Stimulated activated effector memory CD8-positive, alpha-beta T cell treated with anti-CD3 and anti-CD28 coated beads, Interleukin-12 subunit alpha, Interleukin-12 subunit beta, amount 100 ng/mL, for 72 hours (primary cell): ENCODE measurements at regions not wholly inside any gene's neighbourhood (a gene's known extent, or its start where the extent isn't known, plus 50 kb on each side); places are given as distances from the start of the nearest gene placed in this dataset.
A peak's percentile ranks its signal among the peaks of the same experiment; 100 is the strongest.

ENCODE experiments used
- ATAC-seq: fragments of 150-1000 bp; cut with Tn5 transposase; 2 replicates; pipeline ENCODE4 v1.10.0; 2021
- DNase-seq, 2 donors: peaks; one replicate each; pipeline ENCODE4 v3.0.0; 2021 to 2022; ENCODE audit warnings: low spot score in 2 of 2
- H3K27ac Mint-ChIP-seq: one replicate; pipeline ENCODE4 v1.8.0; 2022; ENCODE audit warnings: mild to moderate bottlenecking, mixed read lengths
- H3K36me3 Mint-ChIP-seq: one replicate; pipeline ENCODE4 v1.8.0; 2022; ENCODE audit warnings: mild to moderate bottlenecking, mixed read lengths
- H3K4me1 Mint-ChIP-seq: one replicate; pipeline ENCODE4 v1.8.0; 2022; ENCODE audit warnings: mixed read lengths
- H3K4me3 Mint-ChIP-seq: one replicate; pipeline ENCODE4 v1.8.0; 2022; ENCODE audit warnings: mild to moderate bottlenecking, mixed read lengths
- H3K9me3 Mint-ChIP-seq: one replicate; pipeline ENCODE4 v1.8.0; 2022; ENCODE audit warnings: mixed read lengths

GRCh38 chr15:58235961-58236360 lies 97.8 kb downstream of the AQP9 start:
- H3K36me3 Mint-ChIP-seq, result no peaks in the 10 kb centered on the region
- no peak for DNase-seq
- no peak overlapping the region for H3K27ac Mint-ChIP-seq
- no peak overlapping the region for H3K4me3 Mint-ChIP-seq
- H3K9me3 Mint-ChIP-seq, result no peaks in the 10 kb centered on the region
- no peaks in the 10 kb centered on the region for H3K4me1 Mint-ChIP-seq
- ATAC-seq, result no peak

- Mint-ChIP-seq H3K36me3 (no peaks in the 10 kb centered on the region), H3K4me1 (no peaks in the 10 kb centered on the region), H3K9me3 (no peaks in the 10 kb centered on the region), H3K27ac (no peak overlapping the region), H3K4me3 (no peak overlapping the region)
- ATAC-seq, result no peak
- DNase-seq, result no peak
These were observed 102.2 kb downstream of the AQP9 start for GRCh38 chr15:58240191-58240932.

GRCh38 chr15:58241872-58242271 lies 103.7 kb downstream of the AQP9 start:
- DNase-seq (no peak), ATAC-seq (no peak)
- Mint-ChIP-seq H3K4me1 (no peaks in the 10 kb centered on the region), H3K27ac (no peak overlapping the region), H3K4me3 (no peak overlapping the region), H3K9me3 (no peaks in the 10 kb centered on the region), H3K36me3 (no peaks in the 10 kb centered on the region)

GRCh38 chr15:58243070-58243469 lies 104.9 kb downstream of the AQP9 start:
- Mint-ChIP-seq H3K4me3 (no peak overlapping the region), H3K4me1 (no peaks in the 10 kb centered on the region), H3K9me3 (no peaks in the 10 kb centered on the region), H3K36me3 (no peaks in the 10 kb centered on the region), H3K27ac (no peak overlapping the region)
- no peak for DNase-seq
- no peak for ATAC-seq

GRCh38 chr15:58244536-58244935 lies 106.4 kb downstream of the AQP9 start:
- Mint-ChIP-seq H3K9me3 (no peaks in the 10 kb centered on the region), H3K36me3 (no peaks in the 10 kb centered on the region), H3K27ac (no peak overlapping the region), H3K4me1 (peaks cover 1% of the 10 kb centered on the region), H3K4me3 (no peak overlapping the region)
- ATAC-seq (no peak), DNase-seq (no peak)

GRCh38 chr15:58246041-58246440 lies 107.9 kb downstream of the AQP9 start:
- ATAC-seq, result no peak
- peaks cover 7% of the 10 kb centered on the region for H3K4me1 Mint-ChIP-seq
- DNase-seq, result no peak
- no peak overlapping the region for H3K27ac Mint-ChIP-seq
- no peaks in the 10 kb centered on the region for H3K36me3 Mint-ChIP-seq
- H3K4me3 Mint-ChIP-seq, result no peak overlapping the region
- no peaks in the 10 kb centered on the region for H3K9me3 Mint-ChIP-seq

GRCh38 chr15:58247855-58248842 lies 110.0 kb downstream of the AQP9 start:
- H3K4me1 Mint-ChIP-seq, result peaks cover 7% of the 10 kb centered on the region
- no peak for DNase-seq
- H3K36me3 Mint-ChIP-seq, result no peaks in the 10 kb centered on the region
- no peak overlapping the region for H3K4me3 Mint-ChIP-seq
- H3K27ac Mint-ChIP-seq, result no peak overlapping the region
- no peak for ATAC-seq
- H3K9me3 Mint-ChIP-seq, result no peaks in the 10 kb centered on the region

- DNase-seq, result no peak
- ATAC-seq, result peak; percentile 32
- Mint-ChIP-seq H3K9me3 (no peaks in the 10 kb centered on the region), H3K36me3 (no peaks in the 10 kb centered on the region), H3K27ac (no peak overlapping the region), H3K4me1 (peaks cover 7% of the 10 kb centered on the region), H3K4me3 (peak overlapping the region; percentile 7)
These were observed 111.6 kb downstream of the AQP9 start for GRCh38 chr15:58249646-58250312.

GRCh38 chr15:58252586-58253323 lies 114.6 kb downstream of the AQP9 start:
- no peak for DNase-seq
- no peak overlapping the region for H3K27ac Mint-ChIP-seq
- H3K36me3 Mint-ChIP-seq, result no peaks in the 10 kb centered on the region
- H3K9me3 Mint-ChIP-seq, result no peaks in the 10 kb centered on the region
- ATAC-seq, result peak; percentile 13
- H3K4me3 Mint-ChIP-seq, result no peak overlapping the region
- H3K4me1 Mint-ChIP-seq, result peaks cover 7% of the 10 kb centered on the region

GRCh38 chr15:58257776-58258325 lies 119.7 kb downstream of the AQP9 start:
- Mint-ChIP-seq H3K4me3 (no peak overlapping the region), H3K27ac (no peak overlapping the region), H3K4me1 (no peaks in the 10 kb centered on the region), H3K9me3 (no peaks in the 10 kb centered on the region), H3K36me3 (no peaks in the 10 kb centered on the region)
- DNase-seq (no peak), ATAC-seq (no peak)

GRCh38 chr15:58258501-58259292 lies 120.5 kb downstream of the AQP9 start:
- Mint-ChIP-seq H3K36me3 (no peaks in the 10 kb centered on the region), H3K27ac (no peak overlapping the region), H3K9me3 (no peaks in the 10 kb centered on the region), H3K4me3 (no peak overlapping the region), H3K4me1 (no peaks in the 10 kb centered on the region)
- ATAC-seq (no peak), DNase-seq (no peak)

GRCh38 chr15:58260205-58260724 lies 122.1 kb downstream of the AQP9 start:
- no peaks in the 10 kb centered on the region for H3K36me3 Mint-ChIP-seq
- no peak overlapping the region for H3K27ac Mint-ChIP-seq
- no peak overlapping the region for H3K4me3 Mint-ChIP-seq
- no peak for ATAC-seq
- DNase-seq, result no peak
- no peaks in the 10 kb centered on the region for H3K9me3 Mint-ChIP-seq
- no peaks in the 10 kb centered on the region for H3K4me1 Mint-ChIP-seq

- Mint-ChIP-seq H3K9me3 (no peaks in the 10 kb centered on the region), H3K27ac (no peak overlapping the region), H3K4me3 (no peak overlapping the region), H3K4me1 (no peaks in the 10 kb centered on the region), H3K36me3 (no peaks in the 10 kb centered on the region)
- no peak for ATAC-seq
- no peak for DNase-seq
These were observed 122.6 kb downstream of the AQP9 start for GRCh38 chr15:58260725-58261267.

- no peak overlapping the region for H3K27ac Mint-ChIP-seq
- H3K4me3 Mint-ChIP-seq, result no peak overlapping the region
- no peaks in the 10 kb centered on the region for H3K36me3 Mint-ChIP-seq
- DNase-seq (no peak), ATAC-seq (no peak)
- no peaks in the 10 kb centered on the region for H3K9me3 Mint-ChIP-seq
- H3K4me1 Mint-ChIP-seq, result no peaks in the 10 kb centered on the region
These were observed 123.2 kb downstream of the AQP9 start for GRCh38 chr15:58261368-58261767.
